ENCODE measurements at regions not wholly inside any gene's neighbourhood (a gene's known extent, or its start where the extent isn't known, plus 50 kb on each side); places are given as distances from the start of the nearest gene placed in this dataset.

DNA sequence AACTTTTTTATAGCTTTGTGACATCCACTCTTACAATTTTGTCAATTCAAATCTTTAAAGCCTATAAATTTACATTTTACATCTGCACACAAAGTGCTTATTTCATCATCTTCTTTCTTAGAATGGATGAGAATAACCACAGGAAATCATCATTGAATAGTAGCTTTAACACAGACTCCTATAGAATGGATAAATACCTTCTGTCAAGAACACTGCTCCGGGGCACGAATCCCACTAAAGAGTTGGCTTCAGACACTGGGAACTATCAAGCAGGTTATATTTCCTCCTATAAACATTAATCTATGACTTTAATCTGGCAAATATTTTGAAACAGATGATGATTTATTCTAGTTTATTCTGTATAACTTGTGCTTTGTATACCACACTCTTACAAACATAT is 269.7 kb upstream of the TPK1 start:
- Histone ChIP-seq H3K9ac (ENCODE audit: low read length) (no peak overlapping the region), H4K20me1 (ENCODE audit: insufficient read depth) (no peaks in the 10 kb centered on the region), H3K9me2 (ENCODE audit: insufficient read depth) (no peaks in the 10 kb centered on the region), H3K4me3 (replicated peaks in 1 of 2; ENCODE audit: low read depth in 1 of 2, low read length in 2 of 2) (no peak overlapping the region), H2AFZ (ENCODE audit: low read depth, low read length, poor library complexity, severe bottlenecking) (no peak overlapping the region), H3K9me3 (ENCODE audit: control insufficient read depth in 1 of 2, insufficient read depth in 1 of 2, low read depth in 1 of 2, low read length in 2 of 2) (no peaks in the 10 kb centered on the region), H3K79me2 (ENCODE audit: insufficient read depth, low read length) (no peaks in the 10 kb centered on the region), H3K27me3 (ENCODE audit: insufficient read depth, low read length) (no peaks in the 10 kb centered on the region), H3K4me2 (ENCODE audit: low read length) (no peak overlapping the region), H3K4me1 (ENCODE audit: control insufficient read depth in 1 of 2, insufficient read depth in 2 of 2, low read length in 2 of 2) (no peaks in the 10 kb centered on the region), H3K36me3 (ENCODE audit: control insufficient read depth in 1 of 2, insufficient read depth in 2 of 2, low read length in 2 of 2) (no peaks in the 10 kb centered on the region), H3K27ac (ENCODE audit: low read depth, low read length) (no peak overlapping the region)
- ChIA-PET CTCF (no interaction called here), RAD21 (ENCODE audit: low non-redundant PET in 1 of 2, low total read pairs in 2 of 2, uncharacterized antibody in 2 of 2, unreplicated experiment in 2 of 2) (no interaction called here), POLR2A (no interaction called here)
- no peak for DNase-seq (ENCODE audit: low read depth, low spot score)
- intact Hi-C loops (cut with micrococcal nuclease): no loop called here
- TF ChIP-seq, protein P1, sequence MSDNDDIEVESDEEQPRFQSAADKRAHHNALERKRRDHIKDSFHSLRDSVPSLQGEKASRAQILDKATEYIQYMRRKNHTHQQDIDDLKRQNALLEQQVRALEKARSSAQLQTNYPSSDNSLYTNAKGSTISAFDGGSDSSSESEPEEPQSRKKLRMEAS (IDR thresholded peaks at IDR 0.05): no peak
- TF ChIP-seq EZH2phosphoT487 (IDR thresholded peaks at IDR 0.05; ENCODE audit: borderline replicate concordance) (no peak), ELF1 (IDR thresholded peaks at IDR 0.05; ENCODE audit: borderline replicate concordance, low read depth) (no peak), POLR2A (IDR thresholded peaks at IDR 0.05; ENCODE audit: borderline replicate concordance, extremely low read depth, insufficient read depth, insufficient read length) (no peak), CBX3 (IDR thresholded peaks at IDR 0.05; ENCODE audit: low read depth) (no peak), YY1 (IDR thresholded peaks at IDR 0.05; ENCODE audit: extremely low read depth, insufficient replicate concordance, low read depth, low read length) (no peak), FOSL1 (IDR thresholded peaks at IDR 0.05; ENCODE audit: low read depth) (no peak)
- TF ChIP-seq, protein P2, sequence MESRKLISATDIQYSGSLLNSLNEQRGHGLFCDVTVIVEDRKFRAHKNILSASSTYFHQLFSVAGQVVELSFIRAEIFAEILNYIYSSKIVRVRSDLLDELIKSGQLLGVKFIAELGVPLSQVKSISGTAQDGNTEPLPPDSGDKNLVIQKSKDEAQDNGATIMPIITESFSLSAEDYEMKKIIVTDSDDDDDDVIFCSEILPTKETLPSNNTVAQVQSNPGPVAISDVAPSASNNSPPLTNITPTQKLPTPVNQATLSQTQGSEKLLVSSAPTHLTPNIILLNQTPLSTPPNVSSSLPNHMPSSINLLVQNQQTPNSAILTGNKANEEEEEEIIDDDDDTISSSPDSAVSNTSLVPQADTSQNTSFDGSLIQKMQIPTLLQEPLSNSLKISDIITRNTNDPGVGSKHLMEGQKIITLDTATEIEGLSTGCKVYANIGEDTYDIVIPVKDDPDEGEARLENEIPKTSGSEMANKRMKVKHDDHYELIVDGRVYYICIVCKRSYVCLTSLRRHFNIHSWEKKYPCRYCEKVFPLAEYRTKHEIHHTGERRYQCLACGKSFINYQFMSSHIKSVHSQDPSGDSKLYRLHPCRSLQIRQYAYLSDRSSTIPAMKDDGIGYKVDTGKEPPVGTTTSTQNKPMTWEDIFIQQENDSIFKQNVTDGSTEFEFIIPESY (IDR thresholded peaks at IDR 0.05; ENCODE audit: extremely low read depth, insufficient replicate concordance, low read length): no peak
- no peak for ATAC-seq
- BruUV-seq (replicated peaks): no TSS peak

DNA sequence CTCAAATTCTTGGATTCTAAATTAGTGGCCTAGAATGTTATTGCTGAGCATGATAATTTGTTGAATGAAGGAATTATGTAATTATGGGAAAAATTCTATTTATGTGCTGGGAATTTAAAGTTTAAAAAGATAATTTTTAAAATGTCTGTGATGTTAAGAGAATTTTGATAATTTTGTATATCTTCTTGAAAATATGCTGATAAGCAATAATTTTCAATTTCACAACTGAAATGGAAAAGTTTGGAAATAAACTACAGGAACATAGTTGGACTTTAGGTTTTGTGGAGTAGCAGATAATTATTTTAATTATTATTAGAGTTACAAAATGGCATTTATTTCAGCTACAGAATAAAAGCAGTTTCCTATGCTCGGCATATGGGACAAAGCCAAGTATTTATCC is 268.5 kb upstream of the TPK1 start:
- no peak overlapping the region for H3K27ac ChIP-seq (ENCODE audit: low read depth, low read length)
- no peaks in the 10 kb centered on the region for H3K79me2 ChIP-seq (ENCODE audit: insufficient read depth, low read length)
- ChIA-PET CTCF (no interaction called here), POLR2A (no interaction called here), RAD21 (ENCODE audit: low non-redundant PET in 1 of 2, low total read pairs in 2 of 2, uncharacterized antibody in 2 of 2, unreplicated experiment in 2 of 2) (no interaction called here)
- no peaks in the 10 kb centered on the region for H3K9me3 ChIP-seq (ENCODE audit: control insufficient read depth in 1 of 2, insufficient read depth in 1 of 2, low read depth in 1 of 2, low read length in 2 of 2)
- intact Hi-C loops (cut with micrococcal nuclease): no loop called here
- H3K9ac ChIP-seq (ENCODE audit: low read length): no peak overlapping the region
- H3K4me3 ChIP-seq (replicated peaks in 1 of 2; ENCODE audit: low read depth in 1 of 2, low read length in 2 of 2): no peak overlapping the region
- DNase-seq (ENCODE audit: low read depth, low spot score) (no peak), ATAC-seq (no peak)
- H3K4me2 ChIP-seq (ENCODE audit: low read length): no peak overlapping the region
- no peaks in the 10 kb centered on the region for H3K9me2 ChIP-seq (ENCODE audit: insufficient read depth)
- no TSS peak for BruUV-seq (replicated peaks)
- H4K20me1 ChIP-seq (ENCODE audit: insufficient read depth): no peaks in the 10 kb centered on the region
- H3K36me3 ChIP-seq (ENCODE audit: control insufficient read depth in 1 of 2, insufficient read depth in 2 of 2, low read length in 2 of 2): no peaks in the 10 kb centered on the region
- H3K27me3 ChIP-seq (ENCODE audit: insufficient read depth, low read length): no peaks in the 10 kb centered on the region
- H3K4me1 ChIP-seq (ENCODE audit: control insufficient read depth in 1 of 2, insufficient read depth in 2 of 2, low read length in 2 of 2): no peaks in the 10 kb centered on the region
- H2AFZ ChIP-seq (ENCODE audit: low read depth, low read length, poor library complexity, severe bottlenecking): no peak overlapping the region
- TF ChIP-seq ZNF274 (IDR thresholded peaks at IDR 0.05; ENCODE audit: low read depth, low read length) (no peak), SRF (IDR thresholded peaks at IDR 0.05; ENCODE audit: low read depth) (no peak), EZH2 (IDR thresholded peaks at IDR 0.05) (no peak), SP1 (IDR thresholded peaks at IDR 0.05; ENCODE audit: low read depth) (no peak), FOSL1 (IDR thresholded peaks at IDR 0.05; ENCODE audit: low read depth) (no peak), JUND (IDR thresholded peaks at IDR 0.05) (no peak), CEBPB (IDR thresholded peaks at IDR 0.05; ENCODE audit: low read depth) (no peak), SIN3A (IDR thresholded peaks at IDR 0.05; ENCODE audit: low read depth) (no peak), ZFX (IDR thresholded peaks at IDR 0.05) (no peak), YY1 (IDR thresholded peaks at IDR 0.05; ENCODE audit: extremely low read depth, insufficient replicate concordance, low read depth, low read length) (no peak), CBX3 (IDR thresholded peaks at IDR 0.05; ENCODE audit: low read depth) (no peak), ELF1 (IDR thresholded peaks at IDR 0.05; ENCODE audit: borderline replicate concordance, low read depth) (no peak), EZH2phosphoT487 (IDR thresholded peaks at IDR 0.05; ENCODE audit: borderline replicate concordance) (no peak), POLR2A (IDR thresholded peaks at IDR 0.05; ENCODE audit: borderline replicate concordance, extremely low read depth, insufficient read depth, insufficient read length) (no peak)
- TF ChIP-seq, protein P3, sequence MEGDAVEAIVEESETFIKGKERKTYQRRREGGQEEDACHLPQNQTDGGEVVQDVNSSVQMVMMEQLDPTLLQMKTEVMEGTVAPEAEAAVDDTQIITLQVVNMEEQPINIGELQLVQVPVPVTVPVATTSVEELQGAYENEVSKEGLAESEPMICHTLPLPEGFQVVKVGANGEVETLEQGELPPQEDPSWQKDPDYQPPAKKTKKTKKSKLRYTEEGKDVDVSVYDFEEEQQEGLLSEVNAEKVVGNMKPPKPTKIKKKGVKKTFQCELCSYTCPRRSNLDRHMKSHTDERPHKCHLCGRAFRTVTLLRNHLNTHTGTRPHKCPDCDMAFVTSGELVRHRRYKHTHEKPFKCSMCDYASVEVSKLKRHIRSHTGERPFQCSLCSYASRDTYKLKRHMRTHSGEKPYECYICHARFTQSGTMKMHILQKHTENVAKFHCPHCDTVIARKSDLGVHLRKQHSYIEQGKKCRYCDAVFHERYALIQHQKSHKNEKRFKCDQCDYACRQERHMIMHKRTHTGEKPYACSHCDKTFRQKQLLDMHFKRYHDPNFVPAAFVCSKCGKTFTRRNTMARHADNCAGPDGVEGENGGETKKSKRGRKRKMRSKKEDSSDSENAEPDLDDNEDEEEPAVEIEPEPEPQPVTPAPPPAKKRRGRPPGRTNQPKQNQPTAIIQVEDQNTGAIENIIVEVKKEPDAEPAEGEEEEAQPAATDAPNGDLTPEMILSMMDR (IDR thresholded peaks at IDR 0.05 in 2 of 3, conservative IDR thresholded peaks at IDR 0.05 in 1 of 3; ENCODE audit: borderline replicate concordance in 1 of 3, insufficient read depth in 1 of 3, low read depth in 2 of 3, low read length in 2 of 3): no peak
- TF ChIP-seq, protein P4, sequence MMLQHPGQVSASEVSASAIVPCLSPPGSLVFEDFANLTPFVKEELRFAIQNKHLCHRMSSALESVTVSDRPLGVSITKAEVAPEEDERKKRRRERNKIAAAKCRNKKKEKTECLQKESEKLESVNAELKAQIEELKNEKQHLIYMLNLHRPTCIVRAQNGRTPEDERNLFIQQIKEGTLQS (IDR thresholded peaks at IDR 0.05): no peak

All from HCT116 (cell line).